Activated CD4-positive, alpha-beta T cell treated with anti-CD3 and anti-CD28 coated beads, Interleukin-2, amount 10 ng/mL, durations not matched to agents 7 days and 5 days (primary cell): ENCODE measurements at regions not wholly inside any gene's neighbourhood (a gene's known extent, or its start where the extent isn't known, plus 50 kb on each side); places are given as distances from the start of the nearest gene placed in this dataset.
"Not testable (repeated sequence)": the region's sequence is repeated elsewhere in the genome, so short reads cannot be mapped to it uniquely, and the experiment has no call there.

ENCODE experiments used
- CTCF ChIA-PET: fragments of 350-600 bp; sonication (Branson Sonifier 250); formaldehyde crosslinking; loops from one replicate; lab custom pipeline; 2021; ENCODE audit warnings: antibody characterized with exemption; lab: Charles Lee
- POLR2A ChIA-PET: fragments of 350-600 bp; sonication (Branson Sonifier 250); formaldehyde crosslinking; loops from one replicate; lab custom pipeline; 2021; ENCODE audit warnings: antibody characterized with exemption; lab: Charles Lee
- DNase-seq: peaks from one replicate; pipeline ENCODE4 v3.0.0-alpha.2; 2020
- H3K27ac Mint-ChIP-seq: one replicate; pipeline ENCODE4 v1.8.0; 2021; ENCODE audit warnings: mild to moderate bottlenecking, moderate library complexity, mixed read lengths
- H3K27me3 Mint-ChIP-seq: one replicate; pipeline ENCODE4 v1.8.0; 2021; ENCODE audit warnings: mixed read lengths
- H3K36me3 Mint-ChIP-seq: one replicate; pipeline ENCODE4 v1.8.0; 2021; ENCODE audit warnings: low read depth, mixed read lengths
- H3K4me1 Mint-ChIP-seq: one replicate; pipeline ENCODE4 v1.8.0; 2021; ENCODE audit warnings: mixed read lengths
- H3K4me3 Mint-ChIP-seq: one replicate; pipeline ENCODE4 v1.8.0; 2021; ENCODE audit warnings: mild to moderate bottlenecking, moderate library complexity, mixed read lengths
- H3K9me3 Mint-ChIP-seq: one replicate; pipeline ENCODE4 v1.8.0; 2021; ENCODE audit warnings: mixed read lengths

DNA sequence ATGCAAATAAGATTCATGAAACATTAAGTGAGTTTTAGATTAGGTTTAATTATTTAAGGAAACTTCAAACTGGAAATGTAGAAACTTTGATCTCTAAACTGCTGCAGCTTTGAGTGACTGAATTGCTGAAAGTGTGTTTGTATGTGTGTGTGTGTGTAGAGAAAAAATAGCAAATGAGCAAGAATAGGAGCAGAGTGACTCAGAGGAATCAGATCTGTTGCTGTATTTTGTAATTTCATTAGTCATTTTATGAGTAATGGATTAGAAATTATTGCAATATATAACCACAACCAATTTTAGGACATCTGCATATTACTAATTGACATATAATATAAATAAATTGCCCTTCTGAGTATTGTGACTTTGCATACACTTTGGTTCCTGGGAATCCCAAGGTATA is 52.8 kb upstream of the SLC9A9 start:
- POLR2A ChIA-PET: no interaction called here
- CTCF ChIA-PET: interaction anchor here (0.6 kb wide), 1 partner anchor 115 kb away, joined by 4 read pairs; no protein-coding TSS in a partner anchor
- no peak for DNase-seq
- Mint-ChIP-seq H3K27me3 (peaks cover 10% of the 10 kb centered on the region), H3K4me1 (no peaks in the 10 kb centered on the region), H3K36me3 (no peaks in the 10 kb centered on the region), H3K4me3 (no peak overlapping the region), H3K27ac (no peak overlapping the region), H3K9me3 (no peaks in the 10 kb centered on the region)

DNA sequence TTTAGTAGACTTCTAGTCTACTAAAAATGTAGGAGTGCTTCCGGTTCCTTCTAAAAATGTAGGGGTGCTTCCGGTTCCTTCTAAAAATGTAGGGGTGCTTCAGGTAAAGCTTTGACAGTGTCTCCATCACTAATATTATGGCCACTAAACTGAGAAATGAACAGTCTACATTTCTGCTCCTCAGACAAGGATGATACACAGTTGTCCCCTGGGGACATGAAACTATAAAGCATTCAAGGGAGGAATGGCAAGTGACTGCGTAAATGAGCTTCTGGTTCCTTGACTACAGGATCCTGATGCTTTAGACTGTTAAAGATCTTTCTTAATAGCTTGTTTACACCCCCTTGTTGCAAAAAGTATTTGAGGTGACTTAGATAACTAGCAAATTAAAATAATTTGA is 53.9 kb upstream of the SLC9A9 start:
- ChIA-PET POLR2A (no interaction called here), CTCF (no interaction called here)
- no peak for DNase-seq
- H3K4me3 Mint-ChIP-seq: no peak overlapping the region
- no peaks in the 10 kb centered on the region for H3K36me3 Mint-ChIP-seq
- H3K27ac Mint-ChIP-seq: no peak overlapping the region
- peaks cover 10% of the 10 kb centered on the region for H3K27me3 Mint-ChIP-seq
- H3K9me3 Mint-ChIP-seq: no peaks in the 10 kb centered on the region
- no peaks in the 10 kb centered on the region for H3K4me1 Mint-ChIP-seq

DNA sequence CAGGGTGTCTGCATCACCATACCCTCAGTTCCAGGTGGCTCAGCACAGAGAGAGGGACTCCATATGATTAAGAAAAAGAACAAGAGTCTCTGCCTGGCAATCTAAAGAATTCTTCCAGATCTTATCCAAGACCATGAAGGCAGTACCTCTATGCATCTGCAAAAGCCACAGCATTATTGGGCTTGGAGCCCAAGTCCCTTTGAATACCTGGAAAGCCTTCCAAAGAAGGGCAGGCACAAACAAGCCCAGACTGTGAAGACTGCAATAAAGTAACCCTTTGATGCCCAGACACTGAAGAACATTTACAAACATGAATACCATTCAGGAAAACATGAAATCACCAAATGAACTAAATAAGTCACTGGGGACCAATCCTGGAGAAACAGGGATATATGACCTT is 60.9 kb upstream of the DIPK2A start:
- no peaks in the 10 kb centered on the region for H3K9me3 Mint-ChIP-seq
- ChIA-PET POLR2A (no interaction called here), CTCF (no interaction called here)
- H3K27me3 Mint-ChIP-seq: peaks cover 22% of the 10 kb centered on the region
- no peaks in the 10 kb centered on the region for H3K4me1 Mint-ChIP-seq
- DNase-seq: no peak
- no peaks in the 10 kb centered on the region for H3K36me3 Mint-ChIP-seq
- H3K4me3 Mint-ChIP-seq: no peak overlapping the region
- no peak overlapping the region for H3K27ac Mint-ChIP-seq

DNA sequence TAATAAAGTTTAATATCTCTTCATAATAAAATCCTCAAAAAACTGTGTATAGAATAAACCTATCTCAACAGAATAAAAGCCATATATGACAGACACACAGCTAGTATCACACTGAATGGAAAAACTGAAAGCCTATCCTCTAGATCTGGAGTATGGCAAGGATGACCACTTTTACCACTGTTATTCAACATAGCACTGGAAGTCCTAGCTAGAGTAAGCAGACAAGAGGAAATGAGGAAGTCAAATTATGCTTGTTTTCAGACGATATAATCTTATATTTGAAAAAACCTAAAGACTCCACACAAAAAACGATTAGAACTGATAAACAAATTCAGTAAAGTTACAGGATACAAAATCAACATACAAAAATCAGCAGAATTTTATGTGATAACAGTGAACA is 57.4 kb upstream of the DIPK2A start:
- POLR2A ChIA-PET: no interaction called here
- H3K9me3 Mint-ChIP-seq: no peaks in the 10 kb centered on the region
- H3K4me3 Mint-ChIP-seq: no peak overlapping the region
- DNase-seq: no peak
- CTCF ChIA-PET: no interaction called here
- no peak overlapping the region for H3K27ac Mint-ChIP-seq
- H3K4me1 Mint-ChIP-seq: no peaks in the 10 kb centered on the region
- no peaks in the 10 kb centered on the region for H3K36me3 Mint-ChIP-seq
- peaks cover 11% of the 10 kb centered on the region for H3K27me3 Mint-ChIP-seq

DNA sequence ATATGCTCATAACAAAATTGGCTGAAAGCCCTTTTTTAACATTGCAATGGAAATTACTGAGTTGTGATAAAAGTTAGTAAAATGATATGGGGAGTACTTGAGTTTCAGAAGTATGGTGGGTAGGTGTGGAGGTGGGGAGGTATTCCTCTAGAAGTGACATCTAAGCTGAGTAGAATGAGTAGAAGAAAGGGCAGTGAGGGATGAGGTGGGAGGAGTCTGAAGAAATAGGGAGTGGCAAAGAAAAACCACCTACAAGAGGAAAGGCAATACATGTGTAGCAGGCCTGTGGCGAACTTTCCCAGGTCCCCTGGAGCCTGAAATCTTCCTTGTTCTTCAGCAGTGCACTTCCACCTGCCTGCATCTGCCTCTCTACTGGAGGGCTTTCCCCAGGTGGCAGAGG is 52.8 kb upstream of the DIPK2A start:
- DNase-seq: no peak
- Mint-ChIP-seq H3K9me3 (peaks cover 2% of the 10 kb centered on the region), H3K27ac (no peak overlapping the region), H3K4me1 (peaks cover 3% of the 10 kb centered on the region), H3K36me3 (no peaks in the 10 kb centered on the region), H3K27me3 (peaks cover 5% of the 10 kb centered on the region), H3K4me3 (no peak overlapping the region)
- POLR2A ChIA-PET: no interaction called here
- CTCF ChIA-PET: no interaction called here

DNA sequence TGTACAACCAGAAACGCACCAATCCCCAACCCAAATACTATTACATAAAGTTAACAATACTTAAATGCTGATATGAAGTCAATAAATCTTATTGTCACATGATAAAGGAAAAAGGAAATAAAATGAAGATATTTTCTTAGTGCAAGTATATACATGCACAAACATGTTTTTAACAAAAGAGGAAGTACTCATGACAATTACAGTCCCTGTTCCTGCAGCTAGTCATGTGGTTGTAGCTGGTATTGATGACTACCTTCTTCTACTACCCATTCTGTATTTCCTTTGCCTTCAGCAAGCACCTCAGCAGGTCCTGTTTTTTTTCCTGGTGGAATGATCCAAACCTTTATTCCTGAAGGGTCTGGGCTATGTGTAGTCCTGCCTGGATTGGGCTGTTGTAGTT is 50.4 kb upstream of the DIPK2A start:
- H3K9me3 Mint-ChIP-seq, CTCF ChIA-PET, POLR2A ChIA-PET: not testable (repeated sequence)

More for the DNA sequence above, 50.4 kb upstream of the DIPK2A start:
- H3K27me3 Mint-ChIP-seq, H3K27ac Mint-ChIP-seq, H3K4me3 Mint-ChIP-seq, DNase-seq, H3K36me3 Mint-ChIP-seq: not testable (repeated sequence)
- peaks cover 11% of the 10 kb centered on the region for H3K4me1 Mint-ChIP-seq
